ENCODE measurements at regions not wholly inside any gene's neighbourhood (a gene's known extent, or its start where the extent isn't known, plus 50 kb on each side); places are given as distances from the start of the nearest gene placed in this dataset.

- TF ChIP-seq NANOG (IDR thresholded peaks at IDR 0.05; ENCODE audit: insufficient read depth, low read depth, low read length, poor library complexity, severe bottlenecking) (no peak), SRF (IDR thresholded peaks at IDR 0.05; ENCODE audit: low read depth, low read length) (no peak), RNF2 (IDR thresholded peaks at IDR 0.05; ENCODE audit: borderline replicate concordance, low read depth, low read length, missing control alignments, poor library complexity, severe bottlenecking) (no peak), SP1 (IDR thresholded peaks at IDR 0.05; ENCODE audit: low read depth, low read length) (no peak), KDM1A (IDR thresholded peaks at IDR 0.05; ENCODE audit: borderline replicate concordance, low read length) (no peak), ASH2L (IDR thresholded peaks at IDR 0.05; ENCODE audit: low read length) (no peak), KDM4A (IDR thresholded peaks at IDR 0.05; ENCODE audit: low read depth, low read length, severe bottlenecking) (no peak), POLR2AphosphoS5 (IDR thresholded peaks at IDR 0.05; ENCODE audit: low read depth, low read length) (no peak), POLR2A (IDR thresholded peaks at IDR 0.05; ENCODE audit: control extremely low read depth in 1 of 2, low read depth in 2 of 2, low read length in 2 of 2) (no peak), JUN (IDR thresholded peaks at IDR 0.05; ENCODE audit: low read depth, low read length) (no peak), NRF1 (IDR thresholded peaks at IDR 0.05; ENCODE audit: low read depth, low read length) (no peak), EZH2 (IDR thresholded peaks at IDR 0.05; ENCODE audit: low read depth, low read length, severe bottlenecking) (no peak), EP300 (IDR thresholded peaks at IDR 0.05; ENCODE audit: borderline replicate concordance in 1 of 2, low read depth in 2 of 2, low read length in 2 of 2) (no peak), TEAD4 (IDR thresholded peaks at IDR 0.05; ENCODE audit: low read depth, low read length) (no peak)
Measured at GRCh38 chr5:17852111-17852510, 217.9 kb downstream of the TAF11L14 start (continued).

Data from H1 (cell line).